ENCODE measurements at regions not wholly inside any gene's neighbourhood (a gene's known extent, or its start where the extent isn't known, plus 50 kb on each side); places are given as distances from the start of the nearest gene placed in this dataset.

GRCh38 chr14:49228552-49228951, 357.6 kb downstream of the RPS29 start:
- H3K4me3 ChIP-seq (ENCODE audit: low read depth, low read length) = no peak overlapping the region
- TF ChIP-seq CTCF (conservative IDR thresholded peaks at IDR 0.05; ENCODE audit: low read depth, low read length) = no peak
- DNase-seq (ENCODE audit: low read depth) = no peak

- no peak for TF ChIP-seq CTCF (conservative IDR thresholded peaks at IDR 0.05; ENCODE audit: low read depth, low read length)
- DNase-seq (ENCODE audit: low read depth) = no peak
- no peak overlapping the region for H3K4me3 ChIP-seq (ENCODE audit: low read depth, low read length)
These were observed 364.9 kb downstream of the RPS29 start for GRCh38 chr14:49221316-49221715.

GRCh38 chr14:49220492-49220891, 365.7 kb downstream of the RPS29 start:
- TF ChIP-seq CTCF (conservative IDR thresholded peaks at IDR 0.05; ENCODE audit: low read depth, low read length) = no peak
- no peak overlapping the region for H3K4me3 ChIP-seq (ENCODE audit: low read depth, low read length)
- no peak for DNase-seq (ENCODE audit: low read depth)

- no peak for DNase-seq (ENCODE audit: low read depth)
- TF ChIP-seq CTCF (conservative IDR thresholded peaks at IDR 0.05; ENCODE audit: low read depth, low read length) = no peak
- no peak overlapping the region for H3K4me3 ChIP-seq (ENCODE audit: low read depth, low read length)
These were observed 367.6 kb downstream of the RPS29 start for GRCh38 chr14:49218436-49219092.

GRCh38 chr14:49212721-49213120, 373.5 kb downstream of the RPS29 start:
- H3K4me3 ChIP-seq (ENCODE audit: low read depth, low read length) = no peak overlapping the region
- TF ChIP-seq CTCF (conservative IDR thresholded peaks at IDR 0.05; ENCODE audit: low read depth, low read length) = no peak
- DNase-seq (ENCODE audit: low read depth) = no peak

GRCh38 chr14:49209416-49209815, 376.8 kb downstream of the RPS29 start:
- no peak for TF ChIP-seq CTCF (conservative IDR thresholded peaks at IDR 0.05; ENCODE audit: low read depth, low read length)
- H3K4me3 ChIP-seq (ENCODE audit: low read depth, low read length) = no peak overlapping the region
- DNase-seq (ENCODE audit: low read depth) = no peak

- DNase-seq (ENCODE audit: low read depth) = no peak
These were observed 379.4 kb downstream of the RPS29 start for GRCh38 chr14:49206828-49207227.

More at GRCh38 chr14:49206828-49207227, 379.4 kb downstream of the RPS29 start:
- no peak overlapping the region for H3K4me3 ChIP-seq (ENCODE audit: low read depth, low read length)
- no peak for TF ChIP-seq CTCF (conservative IDR thresholded peaks at IDR 0.05; ENCODE audit: low read depth, low read length)
